CD4-positive, alpha-beta T cell (primary cell): ENCODE measurements at regions not wholly inside any gene's neighbourhood (a gene's known extent, or its start where the extent isn't known, plus 50 kb on each side); places are given as distances from the start of the nearest gene placed in this dataset.

ENCODE experiments used
- ATAC-seq: fragments of 200-7000 bp; cut with Tn5 transposase; one replicate; pipeline ENCODE4 v1.10.0; 2022; ENCODE audit warnings: mild to moderate bottlenecking; ENCODE audit not compliant: poor library complexity
- CTCF ChIA-PET: fragments of 350-600 bp; sonication (Branson Sonifier 250); formaldehyde crosslinking; loops from one replicate; lab custom pipeline; 2021; ENCODE audit warnings: antibody characterized with exemption, inconsistent platforms; lab: Charles Lee
- POLR2A ChIA-PET: fragments of 350-600 bp; sonication (Branson Sonifier 250); formaldehyde crosslinking; loops from one replicate; lab custom pipeline; 2021; ENCODE audit warnings: antibody characterized with exemption, inconsistent platforms; lab: Charles Lee
- DNase-seq, 14 experiments: peaks; one replicate each; pipeline ENCODE4 v3.0.0-alpha.2; 2013 to 2020; ENCODE audit warnings: mixed read lengths in 2 of 14
- H3K27ac ChIP-seq, 2 donors: one replicate each; pipeline versions ENCODE4 v1.5.1 to v1.7.0; 2013; ENCODE audit warnings: low read length in 2 of 2, low read depth in 1 of 2, mild to moderate bottlenecking in 1 of 2
- H3K27me3 ChIP-seq, 2 experiments: 1 replicate in 1 of 2; 2 replicates in 1 of 2; pipeline versions ENCODE4 v1.6.1 to v1.7.0; 2013; ENCODE audit warnings: low read length in 2 of 2, control low read depth in 1 of 2, mild to moderate bottlenecking in 1 of 2, moderate library complexity in 1 of 2; ENCODE audit not compliant: insufficient read depth in 2 of 2, control insufficient read depth in 1 of 2
- H3K36me3 ChIP-seq: one replicate; pipeline ENCODE4 v1.6.1; 2013; ENCODE audit warnings: low read length, control low read depth; ENCODE audit not compliant: insufficient read depth
- H3K4me1 ChIP-seq: one replicate; pipeline ENCODE4 v1.6.1; 2013; ENCODE audit warnings: low read length, control low read depth; ENCODE audit not compliant: insufficient read depth
- H3K4me3 ChIP-seq: one replicate; pipeline ENCODE4 v1.5.1; 2013; ENCODE audit warnings: mild to moderate bottlenecking, low read length, moderate library complexity
- H3K9me3 ChIP-seq, 2 experiments: 1 replicate in 1 of 2; 2 replicates in 1 of 2; pipeline versions ENCODE4 v1.6.1 to v1.7.0; 2013; ENCODE audit warnings: low read length in 2 of 2, mild to moderate bottlenecking in 2 of 2, control low read depth in 1 of 2, moderate library complexity in 1 of 2; ENCODE audit not compliant: control insufficient read depth in 1 of 2, insufficient read depth in 1 of 2
- H3K27ac Mint-ChIP-seq: one replicate; pipeline ENCODE4 v1.8.0; 2020; ENCODE audit warnings: mixed read lengths
- H3K27me3 Mint-ChIP-seq: one replicate; pipeline ENCODE4 v1.8.0; 2021; ENCODE audit warnings: mixed read lengths
- H3K36me3 Mint-ChIP-seq: one replicate; pipeline ENCODE4 v1.8.0; 2021; ENCODE audit warnings: low read depth, mixed read lengths
- H3K4me1 Mint-ChIP-seq: one replicate; pipeline ENCODE4 v1.8.0; 2021; ENCODE audit warnings: low read depth, mixed read lengths
- H3K4me3 Mint-ChIP-seq: one replicate; pipeline ENCODE4 v1.8.0; 2020; ENCODE audit warnings: mild to moderate bottlenecking, mixed read lengths
- H3K9me3 Mint-ChIP-seq: one replicate; pipeline ENCODE4 v1.8.0; 2020; ENCODE audit warnings: mixed read lengths
- intact Hi-C, 2 experiments: fragments of 100-400 bp; cut with DNase I in 1 of 2; cut with micrococcal nuclease in 1 of 2; formaldehyde crosslinking; loops; one replicate each; pipeline versions ENCODE4 v1.15.1 to v1.9.0; 2023 to 2025; cut with DNase I, micrococcal nuclease
- TF ChIP-seq, protein P1 (sequence below): fragments of 200-600 bp; IDR thresholded peaks from one replicate; pipeline ENCODE4 v1.8.0; 2022; ENCODE audit warnings: antibody characterized with exemption, mild to moderate bottlenecking

GRCh38 chr13:43981512-43982301, 102.0 kb downstream of the LACC1 start:
- ATAC-seq (no peak), DNase-seq (no peak)
- intact Hi-C loops: no loop called here
- Histone ChIP-seq H3K4me1 (no peaks in the 10 kb centered on the region), H3K4me3 (no peak overlapping the region), H3K27me3 (peaks cover 0 to 4% of the 10 kb centered on the region in 2 experiments), H3K27ac (no peak overlapping the region), H3K36me3 (no peaks in the 10 kb centered on the region), H3K9me3 (peaks cover 0 to 4% of the 10 kb centered on the region in 2 experiments)
- TF ChIP-seq, protein P1, sequence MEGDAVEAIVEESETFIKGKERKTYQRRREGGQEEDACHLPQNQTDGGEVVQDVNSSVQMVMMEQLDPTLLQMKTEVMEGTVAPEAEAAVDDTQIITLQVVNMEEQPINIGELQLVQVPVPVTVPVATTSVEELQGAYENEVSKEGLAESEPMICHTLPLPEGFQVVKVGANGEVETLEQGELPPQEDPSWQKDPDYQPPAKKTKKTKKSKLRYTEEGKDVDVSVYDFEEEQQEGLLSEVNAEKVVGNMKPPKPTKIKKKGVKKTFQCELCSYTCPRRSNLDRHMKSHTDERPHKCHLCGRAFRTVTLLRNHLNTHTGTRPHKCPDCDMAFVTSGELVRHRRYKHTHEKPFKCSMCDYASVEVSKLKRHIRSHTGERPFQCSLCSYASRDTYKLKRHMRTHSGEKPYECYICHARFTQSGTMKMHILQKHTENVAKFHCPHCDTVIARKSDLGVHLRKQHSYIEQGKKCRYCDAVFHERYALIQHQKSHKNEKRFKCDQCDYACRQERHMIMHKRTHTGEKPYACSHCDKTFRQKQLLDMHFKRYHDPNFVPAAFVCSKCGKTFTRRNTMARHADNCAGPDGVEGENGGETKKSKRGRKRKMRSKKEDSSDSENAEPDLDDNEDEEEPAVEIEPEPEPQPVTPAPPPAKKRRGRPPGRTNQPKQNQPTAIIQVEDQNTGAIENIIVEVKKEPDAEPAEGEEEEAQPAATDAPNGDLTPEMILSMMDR: no peak
- ChIA-PET POLR2A (no interaction called here), CTCF (no interaction called here)
- Mint-ChIP-seq H3K4me1 (no peaks in the 10 kb centered on the region), H3K27ac (no peak overlapping the region), H3K4me3 (no peak overlapping the region), H3K9me3 (no peaks in the 10 kb centered on the region), H3K36me3 (no peaks in the 10 kb centered on the region), H3K27me3 (peaks cover 28% of the 10 kb centered on the region)

DNA sequence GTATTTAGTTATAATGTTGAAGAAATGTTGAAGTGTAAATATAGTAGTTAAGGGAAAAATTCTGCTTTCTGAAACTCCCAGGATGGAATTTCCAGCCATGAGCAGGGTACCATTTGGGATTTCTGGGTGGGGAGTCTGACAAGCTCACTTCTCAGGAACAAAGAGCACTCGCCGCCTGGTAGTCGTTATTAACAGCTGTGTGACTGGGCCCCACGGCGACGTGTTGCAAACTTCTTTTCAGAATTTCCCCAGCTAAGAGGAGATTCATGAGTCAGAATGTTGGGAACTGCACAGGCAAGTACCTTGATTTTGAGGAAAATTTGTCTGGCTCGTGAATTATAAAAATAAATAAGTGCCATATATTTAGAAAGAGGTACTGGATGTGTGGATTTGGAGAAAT, 103.7 kb downstream of the LACC1 start:
- H3K27ac Mint-ChIP-seq: no peak overlapping the region
- H3K36me3 Mint-ChIP-seq: no peaks in the 10 kb centered on the region
- no peak for DNase-seq
- TF ChIP-seq, protein P1: no peak
- no peaks in the 10 kb centered on the region for H3K9me3 Mint-ChIP-seq
- H3K36me3 ChIP-seq: no peaks in the 10 kb centered on the region
- ChIA-PET POLR2A (no interaction called here), CTCF (no interaction called here)
- intact Hi-C loops: no loop called here
- no peak overlapping the region for H3K4me3 ChIP-seq
- H3K27me3 ChIP-seq: peaks cover 0 to 4% of the 10 kb centered on the region in 2 experiments
- no peak for ATAC-seq
- H3K27me3 Mint-ChIP-seq: peaks cover 15% of the 10 kb centered on the region
- no peak overlapping the region for H3K4me3 Mint-ChIP-seq
- no peak overlapping the region for H3K27ac ChIP-seq
- H3K4me1 ChIP-seq: no peaks in the 10 kb centered on the region
- H3K4me1 Mint-ChIP-seq: no peaks in the 10 kb centered on the region
- H3K9me3 ChIP-seq: peaks cover 0 to 2% of the 10 kb centered on the region in 2 experiments

DNA sequence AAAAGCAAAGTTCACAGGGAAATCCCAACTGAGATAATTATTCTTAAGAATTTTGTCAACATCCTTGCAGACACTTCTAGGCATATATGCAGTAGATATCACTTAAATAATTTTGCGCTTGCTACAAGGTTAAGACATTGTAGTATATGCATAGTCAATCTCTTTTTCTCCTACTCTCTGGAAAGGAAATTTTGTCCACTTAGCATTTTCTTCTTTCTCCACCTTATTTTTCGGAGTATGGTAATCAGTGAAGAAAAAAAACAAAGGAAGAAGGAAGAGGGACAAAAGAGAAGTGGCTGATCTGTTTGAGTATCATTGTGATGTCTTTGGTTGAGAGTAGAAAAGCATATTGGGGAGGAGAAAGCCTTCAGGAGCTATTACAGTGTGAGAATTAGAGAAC, 104.6 kb downstream of the LACC1 start:
- Histone ChIP-seq H3K27ac (no peak overlapping the region), H3K4me3 (no peak overlapping the region), H3K36me3 (no peaks in the 10 kb centered on the region), H3K9me3 (no peaks in the 10 kb centered on the region), H3K27me3 (peaks cover 0 to 4% of the 10 kb centered on the region in 2 experiments), H3K4me1 (no peaks in the 10 kb centered on the region)
- ChIA-PET POLR2A (no interaction called here), CTCF (no interaction called here)
- H3K27me3 Mint-ChIP-seq: peaks cover 13% of the 10 kb centered on the region
- H3K36me3 Mint-ChIP-seq: no peaks in the 10 kb centered on the region
- DNase-seq (no peak), ATAC-seq (no peak)
- H3K27ac Mint-ChIP-seq: no peak overlapping the region
- intact Hi-C loops: no loop called here
- H3K4me3 Mint-ChIP-seq: no peak overlapping the region
- TF ChIP-seq, protein P1: no peak
- no peaks in the 10 kb centered on the region for H3K4me1 Mint-ChIP-seq
- H3K9me3 Mint-ChIP-seq: no peaks in the 10 kb centered on the region
